GM21576 (cell line): ENCODE measurements at regions not wholly inside any gene's neighbourhood (a gene's known extent, or its start where the extent isn't known, plus 50 kb on each side); places are given as distances from the start of the nearest gene placed in this dataset.

Experiments used
- ATAC-seq: cut with Tn5 transposase; IDR thresholded peaks from one replicate; pipeline ENCODE4 v1.9.1; 2021; ENCODE audit warnings: mild to moderate bottlenecking, moderate library complexity; ENCODE audit not compliant: unreplicated experiment

DNA sequence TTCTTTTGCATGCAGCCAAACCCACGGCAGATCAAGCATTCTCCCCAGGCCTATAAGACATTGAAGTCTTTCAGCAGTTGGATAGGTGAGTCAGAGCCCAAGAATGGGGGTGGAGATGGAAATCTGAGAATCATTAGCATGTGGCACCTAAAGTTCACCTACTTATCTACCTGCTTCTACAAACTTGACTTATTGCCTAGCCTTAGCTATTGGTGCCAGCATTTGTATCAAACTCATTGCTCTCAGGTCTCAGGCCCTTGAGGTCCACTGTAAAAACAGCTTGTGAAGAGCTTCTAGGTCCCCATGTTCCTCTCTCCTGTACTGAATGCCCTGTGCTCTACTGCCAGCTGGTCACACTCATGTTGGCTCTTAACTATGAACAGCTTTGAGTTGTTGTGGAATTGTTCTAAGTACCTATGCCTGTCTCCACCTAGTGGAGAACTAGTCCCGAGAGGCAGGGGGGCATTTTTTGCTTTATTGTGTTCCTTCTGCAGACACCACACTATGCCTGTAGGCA is 278.4 kb upstream of the SPRED2 start:
- no peak for ATAC-seq

GRCh38 chr2:65710356-65710755 is 278.0 kb upstream of the SPRED2 start:
- no peak for ATAC-seq

- no peak for ATAC-seq
These were observed 275.7 kb upstream of the SPRED2 start for GRCh38 chr2:65708086-65708485.

DNA sequence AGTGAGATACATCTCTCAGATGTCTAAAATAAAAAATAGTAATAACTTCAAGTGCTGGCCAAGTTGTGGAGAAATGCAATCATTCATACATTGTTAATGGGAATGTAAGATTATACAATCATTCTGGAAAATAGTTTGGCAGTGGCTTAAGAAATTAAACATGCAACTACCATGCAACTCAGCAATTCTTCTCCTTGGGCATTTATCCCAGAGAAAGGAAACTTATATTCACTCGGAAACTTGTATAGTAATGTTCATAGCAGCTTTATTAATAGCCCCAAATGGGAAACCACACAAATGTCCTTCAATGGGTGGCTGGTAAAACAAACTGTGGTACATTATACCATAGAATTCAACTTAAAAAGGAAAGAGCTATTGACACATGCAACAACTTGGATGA is 274.0 kb upstream of the SPRED2 start:
- no peak for ATAC-seq

- ATAC-seq, result no peak
These were observed 268.8 kb upstream of the SPRED2 start for GRCh38 chr2:65701191-65701590.

GRCh38 chr2:65700720-65701119 is 268.3 kb upstream of the SPRED2 start:
- ATAC-seq, result no peak

DNA sequence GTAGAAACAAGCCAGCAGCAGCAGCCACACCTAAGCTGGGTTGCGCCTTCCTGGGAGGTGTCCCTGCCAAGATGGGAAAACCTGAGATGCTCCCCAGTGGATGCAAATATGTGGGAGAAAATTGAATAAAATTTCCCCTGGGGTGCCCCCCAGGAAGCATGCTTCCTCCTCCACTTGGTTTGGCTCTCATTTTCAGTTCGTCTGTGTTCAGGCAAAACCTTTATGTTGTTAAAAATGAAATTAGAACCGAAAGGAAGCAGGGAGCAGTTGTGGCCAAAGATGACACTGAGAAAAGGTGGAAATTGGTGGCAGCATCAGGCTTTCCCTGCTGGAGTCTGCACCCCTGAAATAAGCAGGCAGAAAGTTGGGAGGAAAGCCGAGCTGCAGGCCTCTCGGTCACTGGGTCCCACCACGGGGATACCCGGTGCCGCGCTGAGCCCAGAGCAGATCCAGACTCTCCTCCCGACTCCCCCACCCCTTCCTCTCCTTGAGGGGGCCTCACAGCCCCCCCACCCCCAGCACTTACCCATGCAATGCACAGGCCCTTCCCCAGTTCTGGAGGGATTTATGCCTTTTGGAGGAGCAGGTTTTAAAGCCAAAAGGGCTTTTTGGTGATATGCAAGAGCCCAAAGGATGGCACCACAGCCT is 267.7 kb upstream of the SPRED2 start:
- no peak for ATAC-seq

DNA sequence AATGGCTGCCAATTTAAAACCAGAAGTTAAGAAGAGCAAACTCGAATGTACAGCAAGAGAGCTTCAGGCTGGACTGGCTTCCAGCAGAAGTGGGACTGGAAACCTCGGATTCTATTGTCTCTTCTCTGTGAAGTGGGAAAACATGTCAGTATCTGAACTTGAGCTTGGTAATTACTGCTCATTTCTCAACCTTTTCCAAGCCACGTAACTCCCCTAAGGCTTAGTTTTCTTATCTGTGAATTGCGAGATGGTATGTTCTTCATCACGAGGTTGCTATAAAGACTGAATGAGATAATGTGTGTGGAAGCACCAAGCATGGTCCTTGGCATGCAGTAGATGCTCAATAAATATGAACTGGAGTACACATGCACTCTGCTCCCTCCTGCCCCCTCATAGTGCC is 259.4 kb upstream of the SPRED2 start:
- no peak for ATAC-seq

GRCh38 chr2:65688141-65688886 is 255.9 kb upstream of the SPRED2 start:
- ATAC-seq, result no peak

DNA sequence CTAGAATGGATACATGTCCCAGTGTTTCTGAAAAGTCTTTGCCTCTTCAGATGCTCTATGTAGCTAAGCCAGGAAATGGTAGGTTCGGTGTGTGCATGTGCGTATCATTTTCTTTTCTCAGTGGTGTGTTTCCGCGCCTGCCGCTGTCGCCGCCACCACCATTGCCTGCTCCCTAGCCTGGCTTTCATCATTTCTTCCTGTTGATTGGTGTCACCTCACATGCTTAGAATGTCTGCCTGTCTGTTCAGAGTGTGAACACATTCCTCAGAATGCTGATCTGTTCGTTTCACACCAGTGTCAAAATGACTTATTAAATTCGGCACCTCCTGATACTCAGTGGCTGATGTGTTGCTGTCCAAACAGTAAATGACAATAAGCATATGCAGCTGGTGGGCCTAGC is 255.2 kb upstream of the SPRED2 start:
- ATAC-seq, result no peak

GRCh38 chr2:65686928-65687521 is 254.6 kb upstream of the SPRED2 start:
- ATAC-seq, result no peak

DNA sequence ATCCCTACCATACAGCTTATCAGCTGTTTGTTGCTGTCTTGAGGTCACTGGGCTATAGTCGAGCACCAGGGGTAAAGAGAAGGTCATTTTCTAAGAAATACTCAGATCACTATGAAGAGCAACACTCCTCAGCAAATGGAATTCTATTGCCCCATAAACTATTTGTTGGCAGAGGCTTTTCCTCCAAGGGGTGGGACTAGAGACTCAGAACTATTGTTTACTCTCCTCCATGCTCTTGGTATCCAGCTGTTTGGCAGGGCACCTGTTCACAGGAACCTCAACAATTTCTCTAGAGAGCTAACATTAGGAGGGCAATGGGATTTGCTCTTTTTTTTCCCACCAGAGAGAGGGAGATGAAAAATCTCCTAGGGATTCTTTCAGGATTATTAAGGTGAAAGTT is 249.1 kb upstream of the SPRED2 start:
- ATAC-seq, result no peak

DNA sequence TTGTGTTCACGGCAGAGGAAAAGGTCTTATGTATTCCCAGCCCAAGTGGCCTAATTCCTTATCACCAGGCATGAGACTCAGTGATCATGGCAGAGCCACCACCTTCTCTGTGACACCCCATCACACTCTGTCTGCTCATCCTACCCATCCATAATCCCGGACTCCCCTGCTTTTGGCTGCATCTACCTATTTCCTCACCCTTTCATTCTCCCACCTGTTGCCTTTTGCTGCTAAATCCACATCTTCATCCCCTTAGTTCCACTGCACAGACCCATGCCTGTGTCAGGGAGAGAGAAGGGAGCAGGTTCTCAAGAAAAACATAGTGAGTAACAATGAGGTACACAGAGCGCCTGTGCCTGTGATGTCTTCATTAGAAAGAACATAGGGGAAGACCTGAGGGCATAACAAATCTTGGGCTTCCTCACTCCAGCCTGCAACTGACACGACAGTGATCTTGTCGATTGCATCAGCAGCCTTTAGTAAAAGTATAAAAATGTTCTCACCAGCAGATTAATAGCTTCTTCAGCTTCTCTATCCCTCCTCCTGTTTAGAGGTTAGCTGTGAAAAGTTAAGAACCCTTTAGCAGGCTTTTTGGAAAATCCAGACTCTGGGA is 246.5 kb upstream of the SPRED2 start:
- ATAC-seq, result no peak

GRCh38 chr2:65675350-65675749 is 243.0 kb upstream of the SPRED2 start:
- ATAC-seq, result no peak

DNA sequence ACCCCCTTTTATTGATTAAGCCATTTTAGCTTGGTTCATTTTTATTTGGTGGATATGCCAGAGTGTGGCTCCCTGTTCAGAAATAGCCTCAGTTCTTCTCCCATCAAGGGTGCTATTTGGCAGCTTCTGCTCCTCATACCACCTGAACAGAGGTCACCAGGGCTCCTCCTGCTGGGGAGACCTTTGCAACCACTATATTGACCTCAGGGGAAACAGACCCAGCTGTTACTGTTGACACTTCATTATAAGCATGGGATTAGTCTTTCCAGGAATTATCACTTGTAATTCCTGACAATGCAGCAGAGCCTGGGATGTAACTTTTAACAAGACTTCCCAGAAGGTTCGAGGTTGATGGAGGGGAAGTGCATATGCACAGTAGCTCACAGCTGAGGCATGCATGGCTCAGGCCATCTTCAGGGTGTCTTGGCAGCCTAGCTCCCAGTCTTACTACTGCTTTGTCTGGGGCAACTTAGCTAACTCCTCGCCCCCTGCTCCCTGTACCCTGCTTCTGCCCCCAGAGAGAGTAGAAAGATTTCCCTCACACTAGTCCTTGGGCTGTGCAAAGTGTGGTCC is 239.4 kb upstream of the SPRED2 start:
- no peak for ATAC-seq

- ATAC-seq, result no peak
These were observed 237.2 kb upstream of the SPRED2 start for GRCh38 chr2:65669574-65669973.

DNA sequence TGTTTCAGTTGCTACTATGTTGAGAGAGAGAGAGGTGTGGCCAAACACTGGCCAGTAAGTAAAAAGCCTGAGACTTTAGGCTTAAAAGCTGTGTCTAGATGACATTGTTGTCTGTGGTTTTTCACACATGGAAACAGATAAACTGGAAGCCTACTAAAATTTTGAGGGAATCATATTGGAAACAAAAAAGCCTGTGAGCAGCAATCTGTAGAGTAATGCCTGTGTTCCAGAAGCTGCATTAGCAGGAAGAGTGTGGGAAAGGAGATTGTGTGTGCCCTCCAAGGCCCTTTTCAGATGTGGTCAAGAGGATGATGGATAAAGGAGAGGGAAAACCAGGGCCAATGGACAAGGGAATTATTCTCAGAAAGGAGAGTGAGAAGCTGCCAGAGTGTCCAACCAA is 236.3 kb upstream of the SPRED2 start:
- ATAC-seq, result no peak

GRCh38 chr2:65666156-65666725 is 233.8 kb upstream of the SPRED2 start:
- peak; percentile 100 for ATAC-seq

DNA sequence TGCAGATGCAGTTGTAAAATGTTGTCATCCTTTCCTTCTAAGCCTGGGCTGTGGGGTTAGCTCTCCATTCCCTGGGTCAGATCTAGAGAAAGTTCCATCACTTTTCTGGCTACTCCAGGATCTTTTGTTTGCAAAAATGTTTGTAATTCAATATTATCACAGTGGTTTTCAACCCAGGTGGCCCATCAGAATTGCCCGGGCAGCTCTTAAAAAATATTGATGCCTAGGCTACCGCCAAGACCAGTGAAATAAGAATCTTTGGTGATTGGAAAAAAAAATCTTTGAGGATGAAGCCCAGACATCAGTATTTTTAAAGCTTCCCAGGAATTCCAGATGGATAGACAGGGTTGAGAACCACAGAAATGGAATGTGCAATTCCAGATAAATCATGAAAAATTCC is 232.5 kb upstream of the SPRED2 start:
- ATAC-seq, result no peak

- no peak for ATAC-seq
These were observed 231.5 kb upstream of the SPRED2 start for GRCh38 chr2:65663831-65664407.
